ENCODE measurements at regions not wholly inside any gene's neighbourhood (a gene's known extent, or its start where the extent isn't known, plus 50 kb on each side); places are given as distances from the start of the nearest gene placed in this dataset.

GRCh38 chr6:168908166-168908565 lies 345.5 kb downstream of the THBS2 start:
- intact Hi-C loops (cut with DNase I): no loop called here
- no peak for TF ChIP-seq CTCF (IDR thresholded peaks at IDR 0.05)
- Histone ChIP-seq H3K36me3 (no peaks in the 10 kb centered on the region), H3K27ac (no peak overlapping the region), H3K9me3 (no peaks in the 10 kb centered on the region), H3K27me3 (no peaks in the 10 kb centered on the region), H3K4me3 (no peak overlapping the region), H3K4me1 (no peaks in the 10 kb centered on the region)
- ATAC-seq (no peak), DNase-seq (no peak)

- no peak for TF ChIP-seq CTCF (IDR thresholded peaks at IDR 0.05)
- no peaks in the 10 kb centered on the region for H3K9me3 ChIP-seq
- ATAC-seq (no peak), DNase-seq (no peak)
- no peaks in the 10 kb centered on the region for H3K36me3 ChIP-seq
- no peak overlapping the region for H3K27ac ChIP-seq
- no peaks in the 10 kb centered on the region for H3K4me1 ChIP-seq
- intact Hi-C loops (cut with DNase I): no loop called here
- H3K27me3 ChIP-seq: no peaks in the 10 kb centered on the region
- no peak overlapping the region for H3K4me3 ChIP-seq
Observed at GRCh38 chr6:168906391-168906790, 347.3 kb downstream of the THBS2 start.

GRCh38 chr6:168905451-168906090 lies 348.1 kb downstream of the THBS2 start:
- TF ChIP-seq CTCF (IDR thresholded peaks at IDR 0.05): no peak
- DNase-seq (no peak), ATAC-seq (no peak)
- intact Hi-C loops (cut with DNase I): no loop called here
- H3K9me3 ChIP-seq: no peaks in the 10 kb centered on the region
- no peak overlapping the region for H3K27ac ChIP-seq
- H3K36me3 ChIP-seq: no peaks in the 10 kb centered on the region
- no peaks in the 10 kb centered on the region for H3K4me1 ChIP-seq
- H3K27me3 ChIP-seq: no peaks in the 10 kb centered on the region
- H3K4me3 ChIP-seq: no peak overlapping the region

- DNase-seq: no peak
- Histone ChIP-seq H3K4me3 (no peak overlapping the region), H3K4me1 (no peaks in the 10 kb centered on the region), H3K36me3 (no peaks in the 10 kb centered on the region), H3K27me3 (no peaks in the 10 kb centered on the region), H3K9me3 (no peaks in the 10 kb centered on the region), H3K27ac (no peak overlapping the region)
- intact Hi-C loops (cut with DNase I): no loop called here
- no peak for ATAC-seq
- TF ChIP-seq CTCF (IDR thresholded peaks at IDR 0.05): no peak
Observed at GRCh38 chr6:168903613-168904345, 349.9 kb downstream of the THBS2 start.

- Histone ChIP-seq H3K4me3 (no peak overlapping the region), H3K27ac (no peak overlapping the region), H3K36me3 (no peaks in the 10 kb centered on the region), H3K9me3 (no peaks in the 10 kb centered on the region), H3K4me1 (no peaks in the 10 kb centered on the region), H3K27me3 (no peaks in the 10 kb centered on the region)
- no peak for TF ChIP-seq CTCF (IDR thresholded peaks at IDR 0.05)
- ATAC-seq (no peak), DNase-seq (no peak)
- intact Hi-C loops (cut with DNase I): no loop called here
Observed at GRCh38 chr6:168902075-168902474, 351.6 kb downstream of the THBS2 start.
